RWPE2 (cell line): ENCODE measurements at regions not wholly inside any gene's neighbourhood (a gene's known extent, or its start where the extent isn't known, plus 50 kb on each side); places are given as distances from the start of the nearest gene placed in this dataset.

Experiments
- ATAC-seq: fragments of 200-7000 bp; cut with Tn5 transposase; 3 replicates; pipeline ENCODE4 v1.9.1; 2021; ENCODE audit warnings: low read depth
- DNase-seq: peaks from one replicate; pipeline ENCODE4 v3.0.0-alpha.2; 2020; ENCODE audit warnings: low spot score
- H3K27ac ChIP-seq: fragments of 450-650 bp; 2 replicates; pipeline ENCODE4 v1.5.1; 2017; ENCODE audit warnings: mild to moderate bottlenecking; ENCODE audit not compliant: poor library complexity, severe bottlenecking
- H3K27me3 ChIP-seq: fragments of 250-450 bp; sonication (Bioruptor Pico); 2 replicates; pipeline ENCODE4 v1.5.1; 2021; ENCODE audit warnings: mild to moderate bottlenecking, moderate library complexity; ENCODE audit not compliant: insufficient read depth, poor library complexity, severe bottlenecking
- H3K36me3 ChIP-seq: fragments of 250-450 bp; sonication (Bioruptor Pico); 2 replicates; pipeline ENCODE4 v1.5.1; 2020; ENCODE audit warnings: low read depth, mild to moderate bottlenecking, moderate library complexity
- H3K4me1 ChIP-seq: fragments of 250-450 bp; sonication (Bioruptor Pico); 2 replicates; pipeline ENCODE4 v1.5.1; 2021; ENCODE audit warnings: mild to moderate bottlenecking, moderate library complexity; ENCODE audit not compliant: insufficient read depth, poor library complexity, severe bottlenecking
- H3K4me3 ChIP-seq: fragments of 250-450 bp; sonication (Bioruptor Pico); 2 replicates; pipeline ENCODE4 v1.5.1; 2021; ENCODE audit warnings: mild to moderate bottlenecking, moderate library complexity; ENCODE audit not compliant: severe bottlenecking
- H3K9me3 ChIP-seq: fragments of 250-450 bp; sonication (Bioruptor Pico); 2 replicates; pipeline ENCODE4 v1.5.1; 2021; ENCODE audit warnings: mild to moderate bottlenecking, moderate library complexity; ENCODE audit not compliant: severe bottlenecking
- CTCF ChIP-seq: fragments of 450-650 bp; IDR thresholded peaks from one replicate; pipeline ENCODE4 v1.5.1; 2017; ENCODE audit warnings: mild to moderate bottlenecking, moderate library complexity; ENCODE audit not compliant: poor library complexity, severe bottlenecking

- ATAC-seq: no peak
- Histone ChIP-seq H3K27ac (no peak overlapping the region), H3K27me3 (no peaks in the 10 kb centered on the region), H3K4me1 (no peaks in the 10 kb centered on the region), H3K36me3 (no peaks in the 10 kb centered on the region), H3K4me3 (no peak overlapping the region), H3K9me3 (no peaks in the 10 kb centered on the region)
- TF ChIP-seq CTCF: no peak
- DNase-seq: no peak
These were observed 90.3 kb upstream of the FAM174B start for GRCh38 chr15:92745845-92746271.

DNA sequence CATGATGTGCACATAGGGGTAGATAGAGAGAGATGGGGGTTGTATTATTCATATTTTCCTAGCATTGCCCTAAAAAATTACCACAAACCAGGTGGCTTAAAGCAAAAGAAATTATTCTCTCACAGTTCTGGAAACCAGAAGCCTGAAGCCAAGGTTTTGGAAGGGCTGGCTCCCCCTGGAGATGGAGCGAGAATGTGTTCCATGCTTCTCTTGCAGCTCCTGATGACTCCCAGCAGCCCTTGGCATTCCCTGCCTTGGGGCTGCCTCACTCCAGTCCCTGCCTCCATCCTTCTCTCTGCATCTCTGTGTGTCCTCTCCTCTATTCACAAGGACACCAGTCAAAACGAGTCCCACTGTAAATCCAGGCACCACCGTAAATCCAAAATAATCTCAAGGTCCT, 91.5 kb upstream of the FAM174B start:
- no peak for TF ChIP-seq CTCF
- ATAC-seq: 0 out of 3 replicates have a peak, but pooled peaks have one; percentile 20
- Histone ChIP-seq H3K27ac (no peak overlapping the region), H3K4me3 (no peak overlapping the region), H3K27me3 (no peaks in the 10 kb centered on the region), H3K9me3 (no peaks in the 10 kb centered on the region), H3K4me1 (no peaks in the 10 kb centered on the region), H3K36me3 (no peaks in the 10 kb centered on the region)
- DNase-seq: no peak

- H3K27me3 ChIP-seq: no peaks in the 10 kb centered on the region
- ATAC-seq: no peak
- H3K4me3 ChIP-seq: no peak overlapping the region
- no peaks in the 10 kb centered on the region for H3K36me3 ChIP-seq
- no peak for TF ChIP-seq CTCF
- DNase-seq: no peak
- H3K4me1 ChIP-seq: no peaks in the 10 kb centered on the region
- H3K9me3 ChIP-seq: no peaks in the 10 kb centered on the region
- no peak overlapping the region for H3K27ac ChIP-seq
These were observed 93.6 kb upstream of the FAM174B start for GRCh38 chr15:92749216-92749615.

GRCh38 chr15:92749946-92750345, 94.4 kb upstream of the FAM174B start:
- H3K4me1 ChIP-seq: no peaks in the 10 kb centered on the region
- no peak for TF ChIP-seq CTCF
- no peaks in the 10 kb centered on the region for H3K36me3 ChIP-seq
- H3K27ac ChIP-seq: no peak overlapping the region
- H3K27me3 ChIP-seq: no peaks in the 10 kb centered on the region
- no peak overlapping the region for H3K4me3 ChIP-seq
- DNase-seq: no peak
- H3K9me3 ChIP-seq: no peaks in the 10 kb centered on the region
- no peak for ATAC-seq

DNA sequence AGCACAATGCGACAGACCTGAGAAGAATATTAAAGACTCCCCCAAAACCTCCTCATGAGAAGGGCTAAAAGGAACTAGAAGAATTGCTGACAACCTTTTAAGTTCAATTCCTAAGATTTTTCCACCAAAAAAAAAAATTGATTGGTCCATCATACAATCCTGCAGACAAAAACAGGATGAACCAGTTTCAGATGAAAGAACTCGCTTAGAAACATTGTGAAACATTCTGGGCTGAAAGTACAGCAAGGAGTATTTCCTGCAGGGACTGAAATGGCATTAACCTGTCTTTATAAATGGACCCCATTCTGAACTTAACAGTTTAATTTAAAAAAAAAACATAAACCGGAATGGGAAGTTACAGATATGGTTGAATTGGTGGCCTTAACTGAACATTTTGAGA, 96.0 kb upstream of the FAM174B start:
- DNase-seq (no peak), ATAC-seq (peak; percentile 65; the same call in 2 of the 3 replicates)
- no peaks in the 10 kb centered on the region for H3K27me3 ChIP-seq
- no peaks in the 10 kb centered on the region for H3K4me1 ChIP-seq
- H3K9me3 ChIP-seq: no peaks in the 10 kb centered on the region
- H3K27ac ChIP-seq: no peak overlapping the region
- H3K36me3 ChIP-seq: no peaks in the 10 kb centered on the region
- no peak for TF ChIP-seq CTCF
- H3K4me3 ChIP-seq: no peak overlapping the region
